Retina (tissue), 1 donor: ENCODE measurements at regions not wholly inside any gene's neighbourhood (a gene's known extent, or its start where the extent isn't known, plus 50 kb on each side); places are given as distances from the start of the nearest gene placed in this dataset.

Experiments used
- DNase-seq: peaks from one replicate; pipeline ENCODE4 v3.0.0-alpha.2; 2016

- peak; percentile 84 for DNase-seq
Observed at GRCh38 chr2:118223992-118224894, 136.0 kb downstream of the INSIG2 start.

GRCh38 chr2:118223511-118223991 is 135.3 kb downstream of the INSIG2 start:
- peak; percentile 77 for DNase-seq

GRCh38 chr2:118222672-118223421 is 134.6 kb downstream of the INSIG2 start:
- peak; percentile 57 for DNase-seq

GRCh38 chr2:118222273-118222594 is 134.0 kb downstream of the INSIG2 start:
- DNase-seq, result no peak

- DNase-seq, result peak; percentile 67
Observed at GRCh38 chr2:118221536-118222272, 133.4 kb downstream of the INSIG2 start.

- DNase-seq, result no peak
Observed at GRCh38 chr2:118219611-118220010, 131.3 kb downstream of the INSIG2 start.

- DNase-seq, result no peak
Observed at GRCh38 chr2:118216224-118216623, 128.0 kb downstream of the INSIG2 start.

GRCh38 chr2:118209727-118210126 is 121.5 kb downstream of the INSIG2 start:
- DNase-seq, result no peak

- no peak for DNase-seq
Observed at GRCh38 chr2:118207889-118208288, 119.6 kb downstream of the INSIG2 start.

- peak; percentile 67 for DNase-seq
Observed at GRCh38 chr2:118202707-118203303, 114.5 kb downstream of the INSIG2 start.

- DNase-seq, result no peak
Observed at GRCh38 chr2:118198268-118198667, 110.0 kb downstream of the INSIG2 start.

GRCh38 chr2:118197011-118197675 is 108.9 kb downstream of the INSIG2 start:
- DNase-seq, result no peak

- DNase-seq, result no peak
Observed at GRCh38 chr2:118190474-118190873, 102.2 kb downstream of the INSIG2 start.

GRCh38 chr2:118186858-118187254 is 98.6 kb downstream of the INSIG2 start:
- DNase-seq, result no peak

GRCh38 chr2:118186110-118186857 is 98.0 kb downstream of the INSIG2 start:
- peak; percentile 93 for DNase-seq

- peak; percentile 62 for DNase-seq
Observed at GRCh38 chr2:118185210-118186109, 97.2 kb downstream of the INSIG2 start.

GRCh38 chr2:118183381-118183780 is 95.1 kb downstream of the INSIG2 start:
- DNase-seq, result peak; percentile 38

- DNase-seq, result no peak
Observed at GRCh38 chr2:118179445-118179844, 91.2 kb downstream of the INSIG2 start.

- no peak for DNase-seq
Observed at GRCh38 chr2:118177884-118178283, 89.6 kb downstream of the INSIG2 start.

- DNase-seq, result no peak
Observed at GRCh38 chr2:118177318-118177717, 89.0 kb downstream of the INSIG2 start.
